Common myeloid progenitor, CD34-positive (primary cell): ENCODE measurements at regions not wholly inside any gene's neighbourhood (a gene's known extent, or its start where the extent isn't known, plus 50 kb on each side); places are given as distances from the start of the nearest gene placed in this dataset.

Source experiments
- CTCF ChIA-PET: fragments of 350-600 bp; sonication (Branson Sonifier 250); formaldehyde crosslinking; loops from one replicate; lab custom pipeline; 2021; ENCODE audit warnings: antibody characterized with exemption; lab: Charles Lee
- POLR2A ChIA-PET: fragments of 350-600 bp; sonication (Branson Sonifier 250); formaldehyde crosslinking; loops from one replicate; lab custom pipeline; 2021; ENCODE audit warnings: antibody characterized with exemption; lab: Charles Lee
- DNase-seq, 3 donors: peaks; one replicate each; pipeline versions ENCODE4 v3.0.0 to v3.0.0-alpha.2; 2013
- H3K27ac ChIP-seq, 2 experiments: 1 replicate in 1 of 2; 2 replicates in 1 of 2; pipeline ENCODE4 v1.7.0; 2013; ENCODE audit warnings: inconsistent platforms in 2 of 2, low read length in 2 of 2, mild to moderate bottlenecking in 2 of 2, low read depth in 1 of 2, moderate library complexity in 1 of 2; ENCODE audit not compliant: severe bottlenecking in 2 of 2, insufficient read depth in 1 of 2, poor library complexity in 1 of 2
- H3K27me3 ChIP-seq, 5 experiments: replicated peaks in 2 of 5; 1 replicate in 3 of 5; 2 replicates in 2 of 5; pipeline versions ENCODE4 v1.6.1 to v1.7.0; 2013; ENCODE audit warnings: low read length in 4 of 5, mild to moderate bottlenecking in 2 of 5, moderate library complexity in 2 of 5, inconsistent platforms in 1 of 5; ENCODE audit not compliant: insufficient read depth in 5 of 5, control insufficient read depth in 4 of 5
- H3K36me3 ChIP-seq, 4 experiments: 1 replicate in 2 of 4; 2 replicates in 2 of 4; pipeline versions ENCODE4 v1.6.1 to v1.7.0; 2013; ENCODE audit warnings: low read length in 3 of 4, control low read depth in 1 of 4, mild to moderate bottlenecking in 1 of 4; ENCODE audit not compliant: control insufficient read depth in 4 of 4, insufficient read depth in 4 of 4
- H3K4me1 ChIP-seq, 4 experiments: 1 replicate in 3 of 4; 2 replicates in 1 of 4; pipeline versions ENCODE4 v1.6.1 to v1.7.1; 2013; ENCODE audit warnings: low read length in 3 of 4, mild to moderate bottlenecking in 3 of 4, control low read depth in 1 of 4, inconsistent platforms in 1 of 4, moderate library complexity in 1 of 4; ENCODE audit not compliant: control insufficient read depth in 4 of 4, insufficient read depth in 4 of 4; ENCODE audit errors: control extremely low read depth in 1 of 4
- H3K4me3 ChIP-seq, 7 experiments: 1 replicate in 4 of 7; 2 replicates in 3 of 7; pipeline versions ENCODE4 v1.5.1 to v1.7.0; 2013; ENCODE audit warnings: mild to moderate bottlenecking in 7 of 7, low read length in 6 of 7, moderate library complexity in 6 of 7, inconsistent platforms in 2 of 7, low read depth in 2 of 7, control low read depth in 1 of 7; ENCODE audit not compliant: insufficient read depth in 4 of 7, control insufficient read depth in 1 of 7; ENCODE audit errors: extremely low read depth in 1 of 7
- H3K9me3 ChIP-seq, 5 experiments: 1 replicate in 4 of 5; 2 replicates in 1 of 5; pipeline versions ENCODE4 v1.6.1 to v1.7.1; 2013; ENCODE audit warnings: low read length in 4 of 5, mild to moderate bottlenecking in 2 of 5, inconsistent platforms in 1 of 5, low read depth in 1 of 5, moderate library complexity in 1 of 5; ENCODE audit not compliant: control insufficient read depth in 4 of 5, insufficient read depth in 2 of 5; ENCODE audit errors: control extremely low read depth in 1 of 5
- WGBS: methylation state at CpG from one replicate; pipeline ENCODE4 v1.1.5; 2013; ENCODE audit not compliant: insufficient coverage; 5-methylcytosine and 5-hydroxymethylcytosine counted together

- Histone ChIP-seq H3K4me3 (no peak overlapping the region), H3K4me1 (peaks cover 0 to 5% (median 1%) of the 10 kb centered on the region in 4 experiments), H3K36me3 (no peaks in the 10 kb centered on the region), H3K9me3 (no peaks in the 10 kb centered on the region), H3K27ac (no peak overlapping the region), H3K27me3 (no peaks in the 10 kb centered on the region)
- ChIA-PET CTCF (interaction anchor here (0.8 to 1.3 kb wide), 2 partner anchors 16 to 40 kb away, joined by 3 to 4 read pairs; no protein-coding TSS in a partner anchor), POLR2A (no interaction called here)
- 94% methylated on average over 2 of the region's 4 CpGs for WGBS
- no peak for DNase-seq
Measured at GRCh38 chr1:68332041-68332440, 99.7 kb upstream of the WLS start.

GRCh38 chr1:68331117-68331865 lies 99.0 kb upstream of the WLS start:
- WGBS, result no CpG with 5 or more reads among the region's 2 CpGs
- H3K9me3 ChIP-seq, result no peaks in the 10 kb centered on the region
- H3K27ac ChIP-seq, result no peak overlapping the region
- H3K36me3 ChIP-seq, result no peaks in the 10 kb centered on the region
- ChIA-PET CTCF (interaction anchor here (1.3 kb wide), 1 partner anchor 16 kb away, joined by 4 read pairs; no protein-coding TSS in a partner anchor), POLR2A (no interaction called here)
- H3K4me3 ChIP-seq, result no peak overlapping the region
- DNase-seq, result peak in 2 of 3 donors; percentile 4 to 26
- H3K27me3 ChIP-seq, result no peaks in the 10 kb centered on the region
- H3K4me1 ChIP-seq, result no peaks in the 10 kb centered on the region

- Histone ChIP-seq H3K4me1 (no peaks in the 10 kb centered on the region), H3K9me3 (no peaks in the 10 kb centered on the region), H3K36me3 (no peaks in the 10 kb centered on the region), H3K27me3 (no peaks in the 10 kb centered on the region), H3K27ac (no peak overlapping the region), H3K4me3 (no peak overlapping the region)
- CTCF ChIA-PET, result interaction anchor here (1.3 to 1.4 kb wide), 2 partner anchors 12 to 15 kb away, joined by 3 to 4 read pairs; no protein-coding TSS in a partner anchor
- WGBS, result no CpG with 5 or more reads among the region's 2 CpGs
- POLR2A ChIA-PET, result no interaction called here
- DNase-seq, result no peak
Measured at GRCh38 chr1:68330391-68330790, 98.1 kb upstream of the WLS start.

- no CpG with 5 or more reads among the region's 1 CpG for WGBS
- H3K27ac ChIP-seq, result no peak overlapping the region
Measured at GRCh38 chr1:68329096-68329835, 96.9 kb upstream of the WLS start.

GRCh38 chr1:68328490-68328889 lies 96.2 kb upstream of the WLS start:
- ChIA-PET CTCF (no interaction called here), POLR2A (no interaction called here)
- no peak overlapping the region for H3K4me3 ChIP-seq
- no peak for DNase-seq
- no peaks in the 10 kb centered on the region for H3K27me3 ChIP-seq
- no peaks in the 10 kb centered on the region for H3K9me3 ChIP-seq
- H3K36me3 ChIP-seq, result no peaks in the 10 kb centered on the region
- no peak overlapping the region for H3K27ac ChIP-seq
- no CpG with 5 or more reads among the region's 1 CpG for WGBS
- H3K4me1 ChIP-seq, result no peaks in the 10 kb centered on the region

More at GRCh38 chr1:68329096-68329835, 96.9 kb upstream of the WLS start:
- CTCF ChIA-PET, result interaction anchor here (1.4 kb wide), 1 partner anchor 14 kb away, joined by 3 read pairs; no protein-coding TSS in a partner anchor
- POLR2A ChIA-PET, result no interaction called here
- H3K4me1 ChIP-seq, result no peaks in the 10 kb centered on the region
- H3K36me3 ChIP-seq, result no peaks in the 10 kb centered on the region
- H3K27me3 ChIP-seq, result no peaks in the 10 kb centered on the region
- no peak overlapping the region for H3K4me3 ChIP-seq
- no peaks in the 10 kb centered on the region for H3K9me3 ChIP-seq
- no peak for DNase-seq

- Histone ChIP-seq H3K4me3 (no peak overlapping the region), H3K36me3 (no peaks in the 10 kb centered on the region), H3K27ac (no peak overlapping the region), H3K9me3 (no peaks in the 10 kb centered on the region), H3K27me3 (no peaks in the 10 kb centered on the region), H3K4me1 (no peaks in the 10 kb centered on the region)
- ChIA-PET POLR2A (no interaction called here), CTCF (interaction anchor here (0.8 kb wide), 2 partner anchors 19 to 207 kb away, joined by 3 read pairs; no protein-coding TSS in a partner anchor)
- DNase-seq, result no peak
- 94% methylated on average over 2 of the region's 3 CpGs for WGBS
Measured at GRCh38 chr1:68327414-68327813, 95.1 kb upstream of the WLS start.

GRCh38 chr1:68326481-68326880 lies 94.2 kb upstream of the WLS start:
- 94% methylated on average over 2 of the region's 2 CpGs for WGBS
- Histone ChIP-seq H3K9me3 (no peaks in the 10 kb centered on the region), H3K4me1 (no peaks in the 10 kb centered on the region), H3K4me3 (no peak overlapping the region), H3K36me3 (no peaks in the 10 kb centered on the region), H3K27me3 (no peaks in the 10 kb centered on the region), H3K27ac (no peak overlapping the region)
- CTCF ChIA-PET, result interaction anchor here (0.8 kb wide), 1 partner anchor 20 kb away, joined by 3 read pairs; no protein-coding TSS in a partner anchor
- POLR2A ChIA-PET, result no interaction called here
- no peak for DNase-seq
